Prostate gland (tissue), 2 donors: ENCODE measurements at regions not wholly inside any gene's neighbourhood (a gene's known extent, or its start where the extent isn't known, plus 50 kb on each side); places are given as distances from the start of the nearest gene placed in this dataset.

Source experiments
- DNase-seq: peaks from one replicate; pipeline ENCODE4 v3.0.0-alpha.2; 2019; ENCODE audit warnings: low spot score
- H3K27ac ChIP-seq, 2 donors: fragments of 200-600 bp; sonication (generic); 2 replicates each; pipeline ENCODE4 v1.5.1; 2017 to 2019
- H3K27me3 ChIP-seq: fragments of 200-600 bp; sonication (generic); replicated peaks from 2 replicates; pipeline ENCODE4 v1.5.1; 2019; ENCODE audit not compliant: insufficient read depth
- H3K36me3 ChIP-seq, 2 donors: fragments of 200-600 bp; sonication (generic); 1 replicate in 1 of 2; 2 replicates in 1 of 2; pipeline versions ENCODE4 v1.5.1 to v1.8.1; 2017 to 2019
- H3K4me1 ChIP-seq: fragments of 200-600 bp; sonication (generic); replicated peaks from 2 replicates; pipeline ENCODE4 v1.5.1; 2019
- H3K4me3 ChIP-seq, 2 donors: fragments of 200-600 bp; sonication (generic); 2 replicates each; pipeline ENCODE4 v1.5.1; 2017 to 2019
- H3K9me3 ChIP-seq: fragments of 200-600 bp; sonication (generic); 2 replicates; pipeline ENCODE4 v1.5.1; 2017
- POLR2A ChIP-seq: fragments of 450-650 bp; IDR thresholded peaks from one replicate; pipeline ENCODE4 v1.6.1; 2016; ENCODE audit warnings: antibody characterized with exemption, mild to moderate bottlenecking
- POLR2AphosphoS5 ChIP-seq: sonication (generic); formaldehyde crosslinking; IDR thresholded peaks from one replicate; pipeline ENCODE4 v1.6.1; 2017; ENCODE audit warnings: antibody characterized with exemption
- WGBS: methylation state at CpG from one replicate; pipeline ENCODE4 v1.1.5; 2018; 5-methylcytosine and 5-hydroxymethylcytosine counted together
- intact Hi-C: fragments of 100-400 bp; cut with DNase I; formaldehyde crosslinking; loops from one replicate; pipeline ENCODE4 v1.14.2; 2022
- TF ChIP-seq, protein P1 (sequence below), 4 experiments: fragments of 200-600 bp in 2 of 4; fragments of 450-650 bp in 2 of 4; sonication (generic) in 2 of 4; IDR thresholded peaks; 1 replicate in 3 of 4; 2 replicates in 1 of 4; pipeline ENCODE4 v1.5.1; 2016 to 2019; ENCODE audit warnings: antibody characterized with exemption in 4 of 4, mild to moderate bottlenecking in 2 of 4, moderate library complexity in 2 of 4

DNA sequence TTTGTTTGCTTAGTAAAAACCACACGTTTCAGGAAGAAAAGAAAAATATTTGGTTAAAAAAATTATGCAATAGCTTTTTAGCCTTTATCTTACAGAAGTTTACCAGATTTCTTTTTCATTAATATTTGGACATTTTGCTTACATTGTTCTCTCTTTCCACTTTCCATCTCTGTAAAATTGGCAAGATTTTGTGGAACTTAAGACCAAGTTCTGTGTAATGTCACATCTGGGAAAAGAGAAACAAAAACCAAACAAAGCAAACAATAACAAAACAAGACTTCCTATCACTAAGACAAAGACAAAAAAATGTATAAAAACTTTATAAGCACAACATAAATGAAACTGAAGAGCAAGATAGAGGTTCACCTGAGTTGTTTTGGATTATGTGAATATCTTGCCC lies 1392.1 kb upstream of the CELF4 start:
- Histone ChIP-seq H3K4me1 (no peaks in the 10 kb centered on the region), H3K36me3 (no peaks in the 10 kb centered on the region), H3K4me3 (no peak overlapping the region), H3K27me3 (no peaks in the 10 kb centered on the region), H3K9me3 (no peaks in the 10 kb centered on the region), H3K27ac (no peak overlapping the region)
- DNase-seq = no peak
- 9% methylated on average over 1 of the region's 1 CpG for WGBS
- TF ChIP-seq, protein P1, sequence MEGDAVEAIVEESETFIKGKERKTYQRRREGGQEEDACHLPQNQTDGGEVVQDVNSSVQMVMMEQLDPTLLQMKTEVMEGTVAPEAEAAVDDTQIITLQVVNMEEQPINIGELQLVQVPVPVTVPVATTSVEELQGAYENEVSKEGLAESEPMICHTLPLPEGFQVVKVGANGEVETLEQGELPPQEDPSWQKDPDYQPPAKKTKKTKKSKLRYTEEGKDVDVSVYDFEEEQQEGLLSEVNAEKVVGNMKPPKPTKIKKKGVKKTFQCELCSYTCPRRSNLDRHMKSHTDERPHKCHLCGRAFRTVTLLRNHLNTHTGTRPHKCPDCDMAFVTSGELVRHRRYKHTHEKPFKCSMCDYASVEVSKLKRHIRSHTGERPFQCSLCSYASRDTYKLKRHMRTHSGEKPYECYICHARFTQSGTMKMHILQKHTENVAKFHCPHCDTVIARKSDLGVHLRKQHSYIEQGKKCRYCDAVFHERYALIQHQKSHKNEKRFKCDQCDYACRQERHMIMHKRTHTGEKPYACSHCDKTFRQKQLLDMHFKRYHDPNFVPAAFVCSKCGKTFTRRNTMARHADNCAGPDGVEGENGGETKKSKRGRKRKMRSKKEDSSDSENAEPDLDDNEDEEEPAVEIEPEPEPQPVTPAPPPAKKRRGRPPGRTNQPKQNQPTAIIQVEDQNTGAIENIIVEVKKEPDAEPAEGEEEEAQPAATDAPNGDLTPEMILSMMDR (IDR thresholded peaks at IDR 0.05) = no peak
- TF ChIP-seq POLR2AphosphoS5 = no peak
- no peak for TF ChIP-seq POLR2A
- intact Hi-C loops = no loop called here

DNA sequence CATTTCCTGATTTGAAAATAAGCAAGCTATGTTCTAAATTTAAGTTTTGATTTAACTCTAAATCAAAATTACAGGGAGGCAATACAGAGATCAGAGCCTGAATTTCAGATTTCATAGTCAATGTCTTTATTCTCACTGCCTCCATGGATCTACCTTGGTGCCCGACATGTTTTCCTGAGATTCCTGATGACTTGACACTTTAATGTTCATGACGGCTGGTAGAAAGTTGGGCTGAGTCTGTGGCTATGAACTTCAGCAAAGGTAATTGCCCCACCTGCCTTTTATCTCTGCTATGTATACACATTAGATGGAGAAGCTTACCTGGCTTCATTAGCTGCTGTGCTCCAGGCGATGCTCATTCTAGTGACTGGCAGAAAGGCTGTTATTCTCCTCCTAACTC lies 1390.5 kb upstream of the CELF4 start:
- H3K9me3 ChIP-seq = no peaks in the 10 kb centered on the region
- no peak for DNase-seq
- WGBS = 40% methylated on average over 3 of the region's 3 CpGs
- H3K27me3 ChIP-seq = no peaks in the 10 kb centered on the region
- TF ChIP-seq POLR2AphosphoS5 (no peak), POLR2A (no peak)
- TF ChIP-seq, protein P1 (IDR thresholded peaks at IDR 0.05) = no peak
- H3K4me1 ChIP-seq = no peaks in the 10 kb centered on the region
- H3K36me3 ChIP-seq = no peaks in the 10 kb centered on the region
- H3K4me3 ChIP-seq = no peak overlapping the region
- no peak overlapping the region for H3K27ac ChIP-seq
- intact Hi-C loops = no loop called here

DNA sequence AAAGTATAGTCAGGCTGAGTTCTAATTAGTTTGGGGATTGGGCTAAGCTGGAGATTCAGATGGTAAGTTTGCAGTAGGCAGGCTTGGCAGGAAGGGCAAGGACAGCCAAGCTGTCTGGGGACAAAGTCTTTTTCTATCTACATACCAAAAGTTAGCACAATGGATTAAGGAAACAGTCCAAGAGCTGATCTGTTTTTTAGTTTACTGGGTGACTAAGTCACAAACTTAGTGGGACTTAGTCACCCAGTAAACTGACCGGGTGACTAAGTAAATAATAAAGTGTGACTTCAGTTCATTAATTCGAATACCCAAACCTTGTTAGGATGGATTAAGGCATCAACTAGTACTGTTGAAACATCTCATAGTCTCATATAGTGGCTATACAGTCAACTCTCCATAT lies 1386.0 kb upstream of the CELF4 start:
- H3K4me3 ChIP-seq = no peak overlapping the region
- no peaks in the 10 kb centered on the region for H3K4me1 ChIP-seq
- TF ChIP-seq, protein P1 (IDR thresholded peaks at IDR 0.05) = no peak
- no peak for TF ChIP-seq POLR2A
- no peak for TF ChIP-seq POLR2AphosphoS5
- intact Hi-C loops = no loop called here
- no peaks in the 10 kb centered on the region for H3K9me3 ChIP-seq
- DNase-seq = no peak
- 87% methylated on average over 2 of the region's 2 CpGs for WGBS
- no peaks in the 10 kb centered on the region for H3K27me3 ChIP-seq
- H3K36me3 ChIP-seq = no peaks in the 10 kb centered on the region
- no peak overlapping the region for H3K27ac ChIP-seq

GRCh38 chr18:38948436-38948835 lies 1382.8 kb upstream of the CELF4 start:
- Histone ChIP-seq H3K36me3 (no peaks in the 10 kb centered on the region), H3K27me3 (no peaks in the 10 kb centered on the region), H3K27ac (no peak overlapping the region), H3K4me3 (no peak overlapping the region), H3K9me3 (no peaks in the 10 kb centered on the region), H3K4me1 (no peaks in the 10 kb centered on the region)
- intact Hi-C loops = no loop called here
- 40% methylated on average over 2 of the region's 2 CpGs for WGBS
- no peak for TF ChIP-seq POLR2A
- no peak for TF ChIP-seq POLR2AphosphoS5
- TF ChIP-seq, protein P1 (IDR thresholded peaks at IDR 0.05) = no peak
- DNase-seq = no peak

- H3K27me3 ChIP-seq = no peaks in the 10 kb centered on the region
- intact Hi-C loops = no loop called here
- WGBS = 88% methylated on average over 28 of the region's 28 CpGs
Observed at GRCh38 chr18:38944446-38945024, 1378.9 kb upstream of the CELF4 start.

More at GRCh38 chr18:38944446-38945024, 1378.9 kb upstream of the CELF4 start:
- no peak for TF ChIP-seq POLR2A
- TF ChIP-seq, protein P1 (IDR thresholded peaks at IDR 0.05) = no peak
- no peak for TF ChIP-seq POLR2AphosphoS5
- no peaks in the 10 kb centered on the region for H3K9me3 ChIP-seq
- no peak overlapping the region for H3K27ac ChIP-seq
- no peaks in the 10 kb centered on the region for H3K4me1 ChIP-seq
- no peak for DNase-seq
- no peak overlapping the region for H3K4me3 ChIP-seq
- H3K36me3 ChIP-seq = no peaks in the 10 kb centered on the region
